ENCODE measurements at regions not wholly inside any gene's neighbourhood (a gene's known extent, or its start where the extent isn't known, plus 50 kb on each side); places are given as distances from the start of the nearest gene placed in this dataset.

DNA sequence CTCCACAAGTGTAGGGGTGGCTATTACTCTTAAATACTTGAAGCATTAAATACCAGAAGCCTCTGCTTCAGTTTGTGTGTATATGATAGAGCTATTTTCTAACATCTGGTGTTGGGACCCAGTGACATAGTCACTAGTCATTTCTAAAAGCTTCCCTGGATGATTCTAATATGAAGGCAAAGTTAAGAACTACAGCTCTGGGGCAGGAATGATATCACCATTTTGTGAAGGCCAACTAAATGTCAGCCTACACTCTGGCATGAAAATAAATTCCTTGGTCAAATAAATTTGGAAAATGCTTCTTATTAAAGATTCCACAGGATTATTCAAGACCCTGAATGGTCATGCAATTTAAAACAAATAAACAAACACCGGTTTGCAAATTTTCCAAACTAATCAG is 197.7 kb downstream of the PLK2 start:
- TF ChIP-seq, protein P1, sequence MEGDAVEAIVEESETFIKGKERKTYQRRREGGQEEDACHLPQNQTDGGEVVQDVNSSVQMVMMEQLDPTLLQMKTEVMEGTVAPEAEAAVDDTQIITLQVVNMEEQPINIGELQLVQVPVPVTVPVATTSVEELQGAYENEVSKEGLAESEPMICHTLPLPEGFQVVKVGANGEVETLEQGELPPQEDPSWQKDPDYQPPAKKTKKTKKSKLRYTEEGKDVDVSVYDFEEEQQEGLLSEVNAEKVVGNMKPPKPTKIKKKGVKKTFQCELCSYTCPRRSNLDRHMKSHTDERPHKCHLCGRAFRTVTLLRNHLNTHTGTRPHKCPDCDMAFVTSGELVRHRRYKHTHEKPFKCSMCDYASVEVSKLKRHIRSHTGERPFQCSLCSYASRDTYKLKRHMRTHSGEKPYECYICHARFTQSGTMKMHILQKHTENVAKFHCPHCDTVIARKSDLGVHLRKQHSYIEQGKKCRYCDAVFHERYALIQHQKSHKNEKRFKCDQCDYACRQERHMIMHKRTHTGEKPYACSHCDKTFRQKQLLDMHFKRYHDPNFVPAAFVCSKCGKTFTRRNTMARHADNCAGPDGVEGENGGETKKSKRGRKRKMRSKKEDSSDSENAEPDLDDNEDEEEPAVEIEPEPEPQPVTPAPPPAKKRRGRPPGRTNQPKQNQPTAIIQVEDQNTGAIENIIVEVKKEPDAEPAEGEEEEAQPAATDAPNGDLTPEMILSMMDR (IDR thresholded peaks at IDR 0.05) = no peak
- no peak for TF ChIP-seq POLR2A (IDR thresholded peaks at IDR 0.05)
